ENCODE measurements at regions not wholly inside any gene's neighbourhood (a gene's known extent, or its start where the extent isn't known, plus 50 kb on each side); places are given as distances from the start of the nearest gene placed in this dataset.

GRCh38 chr20:52814371-52814770, 157.8 kb upstream of the TSHZ2 start:
- ChIA-PET SMC1A (ENCODE audit: uncharacterized antibody, unreplicated experiment) (no interaction called here), CTCF (no interaction called here), POLR2A (interaction anchor here (0.6 kb wide), 1 partner anchor 752 kb away, joined by 6 read pairs; no protein-coding TSS in a partner anchor), RAD21 (ENCODE audit: unreplicated experiment) (no interaction called here)
- in situ Hi-C loops (cut with MboI) (no loop called here), intact Hi-C loops (cut with micrococcal nuclease; ENCODE audit: unreplicated experiment) (no loop called here)
- no TSS peak for BruUV-seq (replicated peaks)
- no peak overlapping the region for H3K9ac ChIP-seq (ENCODE audit: control insufficient read depth, insufficient read depth, low read length)
- H3K27ac ChIP-seq (ENCODE audit: control insufficient read depth, insufficient read depth) = no peak overlapping the region
- H3K4me3 ChIP-seq = no peak overlapping the region
- no peaks in the 10 kb centered on the region for H4K20me1 ChIP-seq (ENCODE audit: control insufficient read depth, insufficient read depth)
- H3K9me3 ChIP-seq (replicated peaks; ENCODE audit: control insufficient read depth, insufficient read depth, low read length) = no peaks in the 10 kb centered on the region
- TF ChIP-seq CEBPB (IDR thresholded peaks at IDR 0.05; ENCODE audit: borderline replicate concordance in 1 of 2, low read depth in 2 of 2, low read length in 2 of 2) (no peak), ZBTB40 (IDR thresholded peaks at IDR 0.05; ENCODE audit: borderline replicate concordance) (no peak)
- no peak overlapping the region for H2AFZ ChIP-seq (ENCODE audit: control insufficient read depth, low read depth, low read length)
- FAIRE-seq (no peak), DNase-seq (ENCODE audit: low read depth, low spot score) (no peak), ATAC-seq (no peak)
- H3K4me1 ChIP-seq (ENCODE audit: control insufficient read depth, insufficient read depth, low read length) = no peaks in the 10 kb centered on the region
- no peaks in the 10 kb centered on the region for H3K36me3 ChIP-seq (ENCODE audit: control insufficient read depth in 2 of 2, insufficient read depth in 2 of 2, low read length in 1 of 2)
- H3K4me2 ChIP-seq (ENCODE audit: control insufficient read depth, insufficient read depth) = no peak overlapping the region
- 0% methylated on average over 2 of the region's 2 CpGs for WGBS (ENCODE audit: insufficient coverage, insufficient replicate concordance, low lambda C conversion rate, missing lambda C conversion rate)
- H3K79me2 ChIP-seq (ENCODE audit: control insufficient read depth, insufficient read depth, low read length) = no peaks in the 10 kb centered on the region
- no peaks in the 10 kb centered on the region for H3K27me3 ChIP-seq (replicated peaks in 1 of 2; ENCODE audit: control insufficient read depth in 2 of 2, insufficient read depth in 2 of 2, low read length in 1 of 2)

- Histone ChIP-seq H3K9ac (ENCODE audit: control insufficient read depth, insufficient read depth, low read length) (no peak overlapping the region), H2AFZ (ENCODE audit: control insufficient read depth, low read depth, low read length) (no peak overlapping the region), H3K9me3 (replicated peaks; ENCODE audit: control insufficient read depth, insufficient read depth, low read length) (no peaks in the 10 kb centered on the region), H3K27ac (ENCODE audit: control insufficient read depth, insufficient read depth) (no peak overlapping the region), H3K79me2 (ENCODE audit: control insufficient read depth, insufficient read depth, low read length) (no peaks in the 10 kb centered on the region), H4K20me1 (ENCODE audit: control insufficient read depth, insufficient read depth) (no peaks in the 10 kb centered on the region), H3K4me2 (ENCODE audit: control insufficient read depth, insufficient read depth) (no peak overlapping the region), H3K4me1 (ENCODE audit: control insufficient read depth, insufficient read depth, low read length) (no peaks in the 10 kb centered on the region), H3K27me3 (replicated peaks in 1 of 2; ENCODE audit: control insufficient read depth in 2 of 2, insufficient read depth in 2 of 2, low read length in 1 of 2) (no peaks in the 10 kb centered on the region), H3K36me3 (ENCODE audit: control insufficient read depth in 2 of 2, insufficient read depth in 2 of 2, low read length in 1 of 2) (no peaks in the 10 kb centered on the region), H3K4me3 (no peak overlapping the region)
- ATAC-seq (0 out of 3 replicates have a peak, but pooled peaks have one; percentile 24), DNase-seq (ENCODE audit: low read depth, low spot score) (no peak), FAIRE-seq (no peak)
- ChIA-PET RAD21 (ENCODE audit: unreplicated experiment) (no interaction called here), POLR2A (no interaction called here), SMC1A (ENCODE audit: uncharacterized antibody, unreplicated experiment) (no interaction called here), CTCF (no interaction called here)
- BruUV-seq (replicated peaks) = no TSS peak
- intact Hi-C loops (cut with micrococcal nuclease; ENCODE audit: unreplicated experiment) = no loop called here
- in situ Hi-C loops (cut with MboI) = no loop called here
- WGBS (ENCODE audit: insufficient coverage, insufficient replicate concordance, low lambda C conversion rate, missing lambda C conversion rate) = 29% methylated on average over 4 of the region's 4 CpGs
- TF ChIP-seq IRF3 (IDR thresholded peaks at IDR 0.05) (no peak), SIN3A (IDR thresholded peaks at IDR 0.05; ENCODE audit: low read depth, low read length) (no peak), RUNX3 (IDR thresholded peaks at IDR 0.05; ENCODE audit: low read length) (no peak), FOS (IDR thresholded peaks at IDR 0.05; ENCODE audit: borderline replicate concordance, extremely low read depth, insufficient read length) (no peak), MEF2B (IDR thresholded peaks at IDR 0.05; ENCODE audit: partially characterized antibody, poor library complexity, severe bottlenecking) (no peak), WRNIP1 (IDR thresholded peaks at IDR 0.05; ENCODE audit: borderline replicate concordance, low read depth, low read length) (no peak), NBN (IDR thresholded peaks at IDR 0.05) (no peak), SUPT20H (IDR thresholded peaks at IDR 0.05; ENCODE audit: borderline replicate concordance, control insufficient read depth, low read depth, low read length) (no peak)
These were observed 159.8 kb upstream of the TSHZ2 start for GRCh38 chr20:52812231-52812847.

Measured in GM12878 (cell line).